ENCODE measurements at regions not wholly inside any gene's neighbourhood (a gene's known extent, or its start where the extent isn't known, plus 50 kb on each side); places are given as distances from the start of the nearest gene placed in this dataset.

DNA sequence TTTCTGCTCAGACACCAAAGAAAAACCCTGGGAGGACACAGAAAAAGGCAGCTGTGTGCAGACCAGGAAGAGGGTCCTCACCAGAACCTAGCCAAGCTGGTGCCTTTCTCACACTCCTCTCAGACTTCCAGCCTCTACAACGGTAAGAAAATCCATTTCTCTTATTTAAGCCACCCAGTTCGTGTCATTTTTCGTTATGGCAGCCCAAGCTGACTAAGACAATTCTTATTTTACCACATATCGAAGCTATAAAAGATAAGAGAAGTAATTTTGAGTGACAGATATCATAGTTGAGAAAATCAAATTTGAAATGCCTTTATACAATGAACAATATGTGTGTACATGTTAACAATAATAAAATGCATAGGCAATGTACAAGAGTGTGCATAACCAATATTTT is 219.5 kb downstream of the CBLN2 start:
- TF ChIP-seq, protein P1, sequence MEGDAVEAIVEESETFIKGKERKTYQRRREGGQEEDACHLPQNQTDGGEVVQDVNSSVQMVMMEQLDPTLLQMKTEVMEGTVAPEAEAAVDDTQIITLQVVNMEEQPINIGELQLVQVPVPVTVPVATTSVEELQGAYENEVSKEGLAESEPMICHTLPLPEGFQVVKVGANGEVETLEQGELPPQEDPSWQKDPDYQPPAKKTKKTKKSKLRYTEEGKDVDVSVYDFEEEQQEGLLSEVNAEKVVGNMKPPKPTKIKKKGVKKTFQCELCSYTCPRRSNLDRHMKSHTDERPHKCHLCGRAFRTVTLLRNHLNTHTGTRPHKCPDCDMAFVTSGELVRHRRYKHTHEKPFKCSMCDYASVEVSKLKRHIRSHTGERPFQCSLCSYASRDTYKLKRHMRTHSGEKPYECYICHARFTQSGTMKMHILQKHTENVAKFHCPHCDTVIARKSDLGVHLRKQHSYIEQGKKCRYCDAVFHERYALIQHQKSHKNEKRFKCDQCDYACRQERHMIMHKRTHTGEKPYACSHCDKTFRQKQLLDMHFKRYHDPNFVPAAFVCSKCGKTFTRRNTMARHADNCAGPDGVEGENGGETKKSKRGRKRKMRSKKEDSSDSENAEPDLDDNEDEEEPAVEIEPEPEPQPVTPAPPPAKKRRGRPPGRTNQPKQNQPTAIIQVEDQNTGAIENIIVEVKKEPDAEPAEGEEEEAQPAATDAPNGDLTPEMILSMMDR (optimal IDR thresholded peaks at IDR 0.05 in 1 of 3, IDR thresholded peaks at IDR 0.05 in 1 of 3, conservative IDR thresholded peaks at IDR 0.05 in 1 of 3; ENCODE audit: extremely low read depth in 1 of 3, insufficient read depth in 2 of 3, low read length in 3 of 3), result no peak
- TF ChIP-seq EZH2 (IDR thresholded peaks at IDR 0.05; ENCODE audit: low read length), result no peak
